Nephron progenitor cell (in vitro differentiated cells): ENCODE measurements at regions not wholly inside any gene's neighbourhood (a gene's known extent, or its start where the extent isn't known, plus 50 kb on each side); places are given as distances from the start of the nearest gene placed in this dataset.
A peak's percentile ranks its signal among the peaks of the same experiment; 100 is the strongest.

Experiments
- DNase-seq: peaks from one replicate; pipeline ENCODE4 v3.0.0; 2021
- H3K27ac Mint-ChIP-seq: 2 replicates; pipeline ENCODE4 v1.8.0; 2021; ENCODE audit warnings: mild to moderate bottlenecking, moderate library complexity, mixed read lengths
- H3K27me3 Mint-ChIP-seq: 2 replicates; pipeline ENCODE4 v1.8.0; 2021; ENCODE audit warnings: mild to moderate bottlenecking, low read depth, mixed read lengths; ENCODE audit not compliant: poor library complexity
- H3K36me3 Mint-ChIP-seq: 2 replicates; pipeline ENCODE4 v1.8.0; 2021; ENCODE audit warnings: low read depth, mixed read lengths
- H3K4me1 Mint-ChIP-seq: 2 replicates; pipeline ENCODE4 v1.8.0; 2021; ENCODE audit warnings: mixed read lengths
- H3K4me3 Mint-ChIP-seq: 2 replicates; pipeline ENCODE4 v1.8.0; 2021; ENCODE audit warnings: mild to moderate bottlenecking, moderate library complexity, mixed read lengths
- H3K9me3 Mint-ChIP-seq: 2 replicates; pipeline ENCODE4 v1.8.0; 2021; ENCODE audit warnings: mild to moderate bottlenecking, moderate library complexity, mixed read lengths
- TF ChIP-seq, protein P1 (sequence below): fragments of 200-600 bp; sonication (generic); IDR thresholded peaks from 2 replicates; pipeline ENCODE4 v1.5.0; 2021; ENCODE audit warnings: antibody characterized with exemption

DNA sequence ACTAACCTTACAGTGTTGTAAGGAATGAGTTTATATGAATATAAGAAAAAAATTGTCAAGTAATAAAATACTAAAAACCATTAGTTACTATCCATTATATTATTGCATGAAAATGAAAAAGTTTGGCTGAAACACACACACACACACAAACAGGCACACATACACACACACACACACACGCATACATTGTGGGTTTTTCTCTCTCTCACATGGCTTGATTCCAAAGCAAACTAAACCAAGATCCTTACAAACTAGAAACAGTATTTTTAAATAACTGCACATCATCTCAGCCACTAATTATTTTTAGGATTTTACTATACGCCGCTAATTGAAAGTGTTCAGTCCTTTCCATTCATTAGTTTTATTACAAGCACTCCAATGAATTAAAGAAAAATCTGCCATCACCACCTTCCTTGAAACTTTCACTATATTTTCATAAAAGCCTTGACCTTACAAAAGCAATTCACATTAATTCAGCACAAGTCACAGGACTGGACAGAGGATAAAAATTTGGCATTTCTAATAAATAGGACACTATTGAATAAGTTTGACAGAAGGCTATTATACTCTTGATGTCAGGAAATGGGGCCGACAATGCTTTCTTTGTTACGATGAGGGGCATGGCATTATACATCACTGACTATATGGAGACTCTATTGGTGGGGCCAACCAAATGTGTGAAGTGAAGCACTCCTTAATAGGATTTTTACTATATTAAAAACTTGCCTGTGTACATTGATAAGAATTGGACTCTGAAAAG, 187.0 kb upstream of the ESRRG start:
- H3K27ac Mint-ChIP-seq: no peak overlapping the region
- DNase-seq: no peak
- H3K4me3 Mint-ChIP-seq: no peak overlapping the region
- H3K9me3 Mint-ChIP-seq: no peaks in the 10 kb centered on the region
- H3K36me3 Mint-ChIP-seq: no peaks in the 10 kb centered on the region
- peaks cover 3% of the 10 kb centered on the region for H3K4me1 Mint-ChIP-seq
- no peaks in the 10 kb centered on the region for H3K27me3 Mint-ChIP-seq
- TF ChIP-seq, protein P1, sequence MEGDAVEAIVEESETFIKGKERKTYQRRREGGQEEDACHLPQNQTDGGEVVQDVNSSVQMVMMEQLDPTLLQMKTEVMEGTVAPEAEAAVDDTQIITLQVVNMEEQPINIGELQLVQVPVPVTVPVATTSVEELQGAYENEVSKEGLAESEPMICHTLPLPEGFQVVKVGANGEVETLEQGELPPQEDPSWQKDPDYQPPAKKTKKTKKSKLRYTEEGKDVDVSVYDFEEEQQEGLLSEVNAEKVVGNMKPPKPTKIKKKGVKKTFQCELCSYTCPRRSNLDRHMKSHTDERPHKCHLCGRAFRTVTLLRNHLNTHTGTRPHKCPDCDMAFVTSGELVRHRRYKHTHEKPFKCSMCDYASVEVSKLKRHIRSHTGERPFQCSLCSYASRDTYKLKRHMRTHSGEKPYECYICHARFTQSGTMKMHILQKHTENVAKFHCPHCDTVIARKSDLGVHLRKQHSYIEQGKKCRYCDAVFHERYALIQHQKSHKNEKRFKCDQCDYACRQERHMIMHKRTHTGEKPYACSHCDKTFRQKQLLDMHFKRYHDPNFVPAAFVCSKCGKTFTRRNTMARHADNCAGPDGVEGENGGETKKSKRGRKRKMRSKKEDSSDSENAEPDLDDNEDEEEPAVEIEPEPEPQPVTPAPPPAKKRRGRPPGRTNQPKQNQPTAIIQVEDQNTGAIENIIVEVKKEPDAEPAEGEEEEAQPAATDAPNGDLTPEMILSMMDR: no peak

DNA sequence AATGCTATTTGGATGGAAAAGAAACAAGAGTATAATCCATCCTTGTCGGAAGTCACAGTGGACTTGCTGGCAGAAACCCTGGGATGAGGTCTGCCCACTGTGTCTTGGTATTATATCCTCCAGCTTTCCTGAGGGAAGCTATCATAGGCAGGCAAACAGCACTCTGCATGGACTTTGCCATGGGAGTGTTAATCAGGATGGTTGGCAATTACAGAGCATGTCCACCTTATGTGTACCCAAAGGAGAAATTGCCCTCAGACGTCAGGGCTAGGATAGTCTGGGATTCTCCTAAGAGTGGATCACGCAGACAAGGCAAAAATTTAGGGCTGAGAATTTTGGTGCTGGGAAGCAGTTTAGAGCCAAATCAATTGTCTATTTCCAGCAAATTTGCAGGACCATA, 184.9 kb upstream of the ESRRG start:
- TF ChIP-seq, protein P1: no peak
- no peak overlapping the region for H3K4me3 Mint-ChIP-seq
- no peaks in the 10 kb centered on the region for H3K36me3 Mint-ChIP-seq
- H3K27me3 Mint-ChIP-seq: no peaks in the 10 kb centered on the region
- H3K27ac Mint-ChIP-seq: no peak overlapping the region
- H3K4me1 Mint-ChIP-seq: peaks cover 19% of the 10 kb centered on the region
- no peaks in the 10 kb centered on the region for H3K9me3 Mint-ChIP-seq
- no peak for DNase-seq

DNA sequence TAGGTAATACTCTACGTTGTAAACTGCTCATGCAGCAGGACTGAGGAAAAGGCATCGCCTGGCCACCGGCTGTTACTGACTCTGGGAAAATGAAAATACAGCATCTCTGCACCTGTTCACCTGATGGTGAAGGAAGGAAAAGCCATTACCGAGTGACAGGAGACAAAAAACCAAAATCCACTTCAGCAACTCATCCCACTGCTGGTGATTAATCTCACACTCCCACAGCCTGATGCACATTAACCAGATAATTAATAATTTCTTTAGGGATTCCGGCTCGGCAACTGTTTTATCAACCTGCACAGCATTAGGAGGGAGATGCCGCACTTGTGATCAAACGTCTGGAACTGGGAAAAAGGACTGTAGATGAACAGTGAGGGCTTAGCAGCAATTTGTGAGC, 183.9 kb upstream of the ESRRG start:
- no peaks in the 10 kb centered on the region for H3K36me3 Mint-ChIP-seq
- no peak overlapping the region for H3K4me3 Mint-ChIP-seq
- DNase-seq: no peak
- TF ChIP-seq, protein P1: no peak
- no peak overlapping the region for H3K27ac Mint-ChIP-seq
- peaks cover 21% of the 10 kb centered on the region for H3K4me1 Mint-ChIP-seq
- H3K27me3 Mint-ChIP-seq: no peaks in the 10 kb centered on the region
- H3K9me3 Mint-ChIP-seq: no peaks in the 10 kb centered on the region

DNA sequence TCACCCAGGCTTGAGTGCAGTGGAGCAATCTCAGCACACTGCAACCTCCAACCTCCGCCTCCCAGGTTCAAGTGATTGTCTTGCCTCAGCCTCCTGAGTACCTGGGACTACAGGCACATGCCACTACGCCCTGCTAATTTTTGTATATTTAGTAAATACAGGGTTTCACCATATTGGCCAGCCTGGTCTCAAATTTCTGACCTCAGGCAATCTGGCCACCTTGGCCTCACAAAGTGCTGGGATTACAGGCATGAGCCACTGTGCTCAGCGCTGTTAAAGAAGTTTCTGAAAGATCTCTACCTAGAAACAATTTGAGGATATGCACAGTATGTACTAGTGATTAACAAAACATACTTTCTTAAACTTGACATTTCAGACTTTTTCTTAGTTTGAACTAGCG, 182.6 kb upstream of the ESRRG start:
- H3K27me3 Mint-ChIP-seq: no peaks in the 10 kb centered on the region
- H3K27ac Mint-ChIP-seq: no peak overlapping the region
- H3K4me1 Mint-ChIP-seq: peaks cover 21% of the 10 kb centered on the region
- H3K9me3 Mint-ChIP-seq: no peaks in the 10 kb centered on the region
- no peak for DNase-seq
- no peak overlapping the region for H3K4me3 Mint-ChIP-seq
- TF ChIP-seq, protein P1: no peak
- H3K36me3 Mint-ChIP-seq: no peaks in the 10 kb centered on the region

DNA sequence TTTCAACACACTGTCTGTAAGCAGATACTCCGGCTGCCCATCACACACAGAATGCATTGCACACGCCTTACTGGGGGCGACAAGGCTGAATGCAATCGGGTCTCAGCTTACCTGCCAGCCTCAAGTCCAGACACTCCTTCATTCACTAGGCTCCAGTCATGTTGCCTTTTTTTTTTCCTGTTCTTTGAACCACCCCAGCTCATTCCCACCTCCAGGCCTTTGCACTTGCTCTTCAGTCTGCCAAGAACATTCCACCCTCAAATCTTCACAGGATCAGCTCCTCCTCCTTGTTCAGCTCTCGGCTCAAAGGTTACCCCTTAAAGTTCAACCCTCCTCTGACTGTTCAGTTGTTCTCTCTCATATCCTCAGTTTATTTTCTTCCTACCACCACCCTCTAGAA, 181.9 kb upstream of the ESRRG start:
- Mint-ChIP-seq H3K27me3 (peaks cover 3% of the 10 kb centered on the region), H3K27ac (peak overlapping the region; percentile 6), H3K9me3 (no peaks in the 10 kb centered on the region), H3K4me1 (peaks cover 21% of the 10 kb centered on the region), H3K36me3 (no peaks in the 10 kb centered on the region), H3K4me3 (no peak overlapping the region)
- TF ChIP-seq, protein P1: no peak
- no peak for DNase-seq

DNA sequence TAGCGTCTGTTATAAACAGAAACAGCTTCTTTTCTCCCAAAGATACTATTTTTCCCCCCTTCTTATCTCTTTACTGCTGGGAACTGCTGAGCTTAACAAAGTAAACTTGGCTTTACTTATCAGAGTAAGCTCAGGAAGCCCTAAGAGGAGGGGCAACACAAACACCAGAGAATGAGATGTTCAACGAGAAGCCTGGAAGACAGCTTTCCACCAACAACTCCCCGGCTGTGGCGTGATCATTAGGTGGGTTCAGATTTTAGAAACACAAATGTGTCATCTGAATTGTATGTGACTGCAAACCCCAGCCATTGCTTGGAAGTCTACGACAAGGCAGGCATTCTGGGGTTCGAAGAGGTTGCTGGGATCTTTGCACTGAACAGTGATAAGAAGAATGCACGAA, 181.2 kb upstream of the ESRRG start:
- DNase-seq: no peak
- Mint-ChIP-seq H3K27me3 (peaks cover 3% of the 10 kb centered on the region), H3K9me3 (no peaks in the 10 kb centered on the region), H3K36me3 (no peaks in the 10 kb centered on the region), H3K4me3 (no peak overlapping the region), H3K27ac (no peak overlapping the region), H3K4me1 (peaks cover 21% of the 10 kb centered on the region)
- TF ChIP-seq, protein P1: no peak
